DND-41 (cell line): ENCODE measurements at regions not wholly inside any gene's neighbourhood (a gene's known extent, or its start where the extent isn't known, plus 50 kb on each side); places are given as distances from the start of the nearest gene placed in this dataset.

Experiments
- EZH2 ChIP-seq: IDR thresholded peaks from 3 replicates; pipeline ENCODE4 v1.6.1; 2012; ENCODE audit warnings: borderline replicate concordance, low read depth, mild to moderate bottlenecking, moderate library complexity, low read length, inconsistent platforms; ENCODE audit not compliant: severe bottlenecking
- TF ChIP-seq, protein P1 (sequence below): IDR thresholded peaks from 2 replicates; pipeline ENCODE4 v1.5.1; 2012; ENCODE audit warnings: borderline replicate concordance, low read length, moderate library complexity, mild to moderate bottlenecking; ENCODE audit not compliant: poor library complexity, severe bottlenecking; ENCODE audit errors: extremely low read depth

DNA sequence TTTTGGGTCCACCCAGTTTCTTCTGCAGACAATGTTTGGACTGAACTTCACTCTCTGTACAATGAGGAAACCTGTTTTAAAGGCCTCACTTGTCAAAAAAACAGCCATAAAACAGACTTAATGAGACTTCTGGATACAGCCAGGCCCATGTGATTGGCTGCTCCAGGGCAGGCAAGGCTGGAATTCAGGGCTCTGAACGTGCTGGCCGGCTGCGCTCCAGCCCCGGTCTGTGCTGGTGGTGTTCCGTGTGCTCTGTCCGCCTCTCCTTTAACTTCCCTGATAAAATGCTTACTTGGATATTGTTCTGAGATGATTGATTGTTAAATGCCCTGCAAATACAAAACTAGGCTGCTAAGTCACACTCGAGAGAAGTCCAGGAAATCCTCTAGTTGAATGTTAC is 131.2 kb upstream of the KLF4 start:
- TF ChIP-seq, protein P1, sequence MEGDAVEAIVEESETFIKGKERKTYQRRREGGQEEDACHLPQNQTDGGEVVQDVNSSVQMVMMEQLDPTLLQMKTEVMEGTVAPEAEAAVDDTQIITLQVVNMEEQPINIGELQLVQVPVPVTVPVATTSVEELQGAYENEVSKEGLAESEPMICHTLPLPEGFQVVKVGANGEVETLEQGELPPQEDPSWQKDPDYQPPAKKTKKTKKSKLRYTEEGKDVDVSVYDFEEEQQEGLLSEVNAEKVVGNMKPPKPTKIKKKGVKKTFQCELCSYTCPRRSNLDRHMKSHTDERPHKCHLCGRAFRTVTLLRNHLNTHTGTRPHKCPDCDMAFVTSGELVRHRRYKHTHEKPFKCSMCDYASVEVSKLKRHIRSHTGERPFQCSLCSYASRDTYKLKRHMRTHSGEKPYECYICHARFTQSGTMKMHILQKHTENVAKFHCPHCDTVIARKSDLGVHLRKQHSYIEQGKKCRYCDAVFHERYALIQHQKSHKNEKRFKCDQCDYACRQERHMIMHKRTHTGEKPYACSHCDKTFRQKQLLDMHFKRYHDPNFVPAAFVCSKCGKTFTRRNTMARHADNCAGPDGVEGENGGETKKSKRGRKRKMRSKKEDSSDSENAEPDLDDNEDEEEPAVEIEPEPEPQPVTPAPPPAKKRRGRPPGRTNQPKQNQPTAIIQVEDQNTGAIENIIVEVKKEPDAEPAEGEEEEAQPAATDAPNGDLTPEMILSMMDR = no peak
- no peak for TF ChIP-seq EZH2
